Lower lobe of right lung (tissue), 2 donors: ENCODE measurements at regions not wholly inside any gene's neighbourhood (a gene's known extent, or its start where the extent isn't known, plus 50 kb on each side); places are given as distances from the start of the nearest gene placed in this dataset.

Experiments used
- ATAC-seq, 2 donors: fragments of 200-7000 bp; cut with Tn5 transposase; one replicate each; pipeline ENCODE4 v1.9.1; 2020 to 2022; ENCODE audit warnings: mild to moderate bottlenecking in 2 of 2, moderate library complexity in 2 of 2
- DNase-seq: peaks from one replicate; pipeline ENCODE4 v3.0.0-alpha.2; 2020
- H3K27ac ChIP-seq: fragments of 200-600 bp; one replicate; pipeline ENCODE4 v1.8.0; 2022
- H3K27me3 ChIP-seq: fragments of 200-600 bp; one replicate; pipeline ENCODE4 v1.8.0; 2022; ENCODE audit warnings: low read depth
- H3K36me3 ChIP-seq: fragments of 200-600 bp; one replicate; pipeline ENCODE4 v1.8.0; 2022; ENCODE audit warnings: mild to moderate bottlenecking
- H3K4me1 ChIP-seq: fragments of 200-600 bp; one replicate; pipeline ENCODE4 v1.8.0; 2022
- H3K4me3 ChIP-seq: fragments of 200-600 bp; one replicate; pipeline ENCODE4 v1.8.0; 2022; ENCODE audit warnings: mild to moderate bottlenecking
- H3K9me3 ChIP-seq: fragments of 200-600 bp; one replicate; pipeline ENCODE4 v1.8.0; 2022
- CTCF ChIP-seq: fragments of 200-600 bp; IDR thresholded peaks from one replicate; pipeline ENCODE4 v1.8.0; 2022; ENCODE audit warnings: antibody characterized with exemption, mild to moderate bottlenecking
- intact Hi-C: fragments of 100-400 bp; cut with DNase I; formaldehyde crosslinking; loops from one replicate; pipeline ENCODE4 v1.11.0; 2022
- donor health status: DM: no; HTN: yes; CAD: no; lungs with severe emphysema.

DNA sequence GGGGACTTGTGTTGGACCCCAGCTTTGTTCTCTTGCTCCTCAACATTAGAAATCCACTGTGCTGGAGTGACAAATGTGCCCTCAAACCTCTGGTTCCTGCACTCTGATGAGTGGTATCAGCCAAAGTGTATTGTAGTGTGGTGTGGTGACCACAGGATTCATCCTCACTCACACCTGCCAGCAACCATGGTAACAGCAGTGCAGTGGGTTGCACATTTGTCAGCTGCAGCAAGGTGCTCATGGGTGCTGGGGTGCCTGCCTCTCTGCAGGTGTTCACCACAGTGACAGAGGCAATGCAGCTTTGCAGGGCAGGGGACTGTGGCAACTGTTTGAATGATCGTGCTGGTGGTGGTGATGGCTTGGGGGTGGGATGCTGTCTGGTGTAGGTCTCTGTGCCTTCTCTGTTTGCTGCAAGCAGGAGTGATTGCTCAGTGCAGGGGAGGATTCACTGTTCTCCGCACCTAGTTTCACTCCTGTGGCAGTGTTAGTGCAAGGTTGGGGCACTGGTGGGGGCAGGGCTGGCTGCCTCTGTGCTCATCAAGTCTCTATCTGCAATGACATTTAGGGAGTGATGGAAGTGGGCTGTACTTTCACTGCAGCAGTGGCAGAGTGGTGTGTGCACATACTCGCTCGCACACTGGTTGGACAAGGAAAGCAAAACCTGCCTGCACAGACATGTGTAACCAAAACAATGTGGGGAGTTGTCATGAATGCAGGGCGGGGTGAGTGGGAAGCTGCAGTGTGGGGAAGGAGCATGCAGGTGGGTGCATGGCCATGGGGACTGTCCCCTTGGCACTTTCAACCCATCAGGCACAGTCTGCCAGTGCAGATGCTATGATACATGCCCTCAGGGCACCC is 301.1 kb downstream of the PIK3C3 start:
- no peaks in the 10 kb centered on the region for H3K4me1 ChIP-seq
- H3K27me3 ChIP-seq, result no peaks in the 10 kb centered on the region
- no peak overlapping the region for H3K27ac ChIP-seq
- DNase-seq, result no peak
- H3K9me3 ChIP-seq, result no peaks in the 10 kb centered on the region
- no peak overlapping the region for H3K4me3 ChIP-seq
- ATAC-seq, result no peak
- no peaks in the 10 kb centered on the region for H3K36me3 ChIP-seq
- intact Hi-C loops, result no loop called here
- no peak for TF ChIP-seq CTCF

DNA sequence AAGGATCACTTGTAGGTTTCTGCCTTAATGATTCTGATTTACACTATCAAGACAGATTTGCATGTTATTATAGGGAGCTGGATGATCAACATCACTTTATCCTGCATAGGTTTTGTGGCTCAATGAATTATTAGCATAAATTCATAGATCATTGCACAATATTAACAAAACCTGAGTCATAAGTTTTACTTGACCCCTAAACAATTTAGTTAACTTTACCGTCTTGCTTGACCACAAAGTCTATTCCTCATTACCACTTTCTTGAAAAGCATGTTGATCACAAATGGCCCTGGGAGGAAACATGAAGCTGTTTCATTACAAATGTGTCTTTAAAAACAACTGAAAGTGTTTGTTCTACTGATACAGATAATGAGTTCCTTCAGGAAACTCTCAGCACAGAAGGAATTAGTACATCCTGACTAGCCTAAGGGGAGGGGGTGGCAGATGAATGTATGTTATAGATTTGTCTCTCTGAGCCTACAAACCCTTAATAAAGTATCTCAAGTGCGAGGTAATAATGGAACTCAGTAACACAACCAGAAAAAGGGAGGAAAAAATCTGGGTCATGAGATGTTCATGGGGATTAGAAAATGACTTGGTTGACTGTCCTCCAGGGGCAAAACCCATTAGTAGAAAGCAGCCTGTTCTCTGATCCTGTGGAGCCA is 303.4 kb downstream of the PIK3C3 start:
- no peak for TF ChIP-seq CTCF
- intact Hi-C loops, result no loop called here
- H3K27me3 ChIP-seq, result no peaks in the 10 kb centered on the region

GRCh38 chr18:42261731-42262130 is 306.7 kb downstream of the PIK3C3 start:
- Histone ChIP-seq H3K36me3 (no peaks in the 10 kb centered on the region), H3K27me3 (no peaks in the 10 kb centered on the region), H3K4me1 (no peaks in the 10 kb centered on the region), H3K4me3 (no peak overlapping the region), H3K9me3 (no peaks in the 10 kb centered on the region), H3K27ac (no peak overlapping the region)
- intact Hi-C loops, result no loop called here
- TF ChIP-seq CTCF, result no peak
- ATAC-seq (no peak), DNase-seq (no peak)

More for the DNA sequence above, 303.4 kb downstream of the PIK3C3 start:
- Histone ChIP-seq H3K27ac (no peak overlapping the region), H3K4me3 (no peak overlapping the region), H3K9me3 (no peaks in the 10 kb centered on the region), H3K36me3 (no peaks in the 10 kb centered on the region), H3K4me1 (no peaks in the 10 kb centered on the region)
- ATAC-seq, result no peak
- no peak for DNase-seq

GRCh38 chr18:42264497-42264896 is 309.5 kb downstream of the PIK3C3 start:
- intact Hi-C loops, result no loop called here
- H3K27ac ChIP-seq, result no peak overlapping the region
- H3K27me3 ChIP-seq, result no peaks in the 10 kb centered on the region
- no peaks in the 10 kb centered on the region for H3K36me3 ChIP-seq
- H3K9me3 ChIP-seq, result no peaks in the 10 kb centered on the region
- ATAC-seq, result no peak
- DNase-seq, result no peak
- no peaks in the 10 kb centered on the region for H3K4me1 ChIP-seq
- TF ChIP-seq CTCF, result no peak
- no peak overlapping the region for H3K4me3 ChIP-seq

DNA sequence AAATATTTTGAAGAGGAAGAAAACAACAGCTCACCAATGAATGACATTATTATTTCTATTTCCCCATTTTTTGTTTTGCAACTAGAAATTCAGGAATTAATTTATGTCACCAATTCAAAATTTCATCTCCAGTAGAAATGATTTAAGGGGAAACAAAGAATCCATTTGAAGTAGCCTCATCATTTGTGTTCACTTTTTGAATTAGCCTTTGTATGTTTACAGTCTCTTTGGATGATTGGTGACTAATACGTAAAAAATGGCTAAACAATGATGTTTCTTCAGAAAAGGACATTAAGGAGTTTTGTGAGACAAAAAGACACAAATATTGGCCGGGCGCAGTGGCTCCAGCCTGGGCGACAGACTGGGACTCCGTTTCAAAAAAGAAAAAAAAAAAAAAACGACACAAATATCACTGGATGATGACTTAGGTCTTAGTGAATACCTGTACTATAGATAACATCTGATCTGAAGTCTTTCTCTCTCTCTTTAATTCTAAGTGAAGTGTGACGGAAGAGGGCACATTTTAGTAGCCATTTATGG is 313.2 kb downstream of the PIK3C3 start:
- no peak overlapping the region for H3K4me3 ChIP-seq
- intact Hi-C loops, result no loop called here
- no peaks in the 10 kb centered on the region for H3K27me3 ChIP-seq
- no peaks in the 10 kb centered on the region for H3K9me3 ChIP-seq
- ATAC-seq, result no peak
- no peak for DNase-seq
- no peak overlapping the region for H3K27ac ChIP-seq
- H3K36me3 ChIP-seq, result no peaks in the 10 kb centered on the region
- TF ChIP-seq CTCF, result no peak
- H3K4me1 ChIP-seq, result no peaks in the 10 kb centered on the region
